ENCODE measurements at regions not wholly inside any gene's neighbourhood (a gene's known extent, or its start where the extent isn't known, plus 50 kb on each side); places are given as distances from the start of the nearest gene placed in this dataset.

DNA sequence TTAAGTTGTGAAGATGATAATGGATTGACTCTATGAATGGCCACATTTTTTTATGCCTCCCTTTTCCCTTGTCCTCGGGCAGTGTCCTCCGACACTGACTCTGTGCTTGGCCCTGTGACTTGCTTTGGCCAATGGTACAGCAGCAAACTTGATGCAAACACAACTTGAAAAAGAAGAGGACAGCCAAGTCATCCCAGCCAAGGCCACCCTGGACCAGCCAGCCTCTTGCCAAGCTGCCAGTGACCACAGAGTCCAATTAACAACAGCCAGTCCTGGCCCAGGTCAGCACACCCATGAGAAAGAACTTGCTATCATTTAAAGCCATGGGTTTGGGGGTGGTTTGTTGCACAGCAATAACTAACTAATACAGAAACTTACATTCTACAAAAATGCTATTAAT, 63.4 kb upstream of the SLC35C1 start (continued):
- TF ChIP-seq ZNF709 (CRISPR knock-in tag; IDR thresholded peaks at IDR 0.05) (no peak), TRIM24 (CRISPR knock-in tag; IDR thresholded peaks at IDR 0.05) (no peak), ELF4 (CRISPR knock-in tag; IDR thresholded peaks at IDR 0.05; ENCODE audit: borderline replicate concordance) (no peak), HOXA7 (CRISPR knock-in tag; IDR thresholded peaks at IDR 0.05) (no peak), SAFB2 (CRISPR knock-in tag; IDR thresholded peaks at IDR 0.05; ENCODE audit: borderline replicate concordance, low read depth) (no peak), SETDB1 (CRISPR knock-in tag; IDR thresholded peaks at IDR 0.05; ENCODE audit: borderline replicate concordance) (no peak), ONECUT2 (CRISPR knock-in tag; IDR thresholded peaks at IDR 0.05) (no peak), KLF16 (CRISPR knock-in tag; IDR thresholded peaks at IDR 0.05) (no peak), SOX5 (CRISPR knock-in tag; IDR thresholded peaks at IDR 0.05; ENCODE audit: borderline replicate concordance) (no peak), RFXANK (CRISPR knock-in tag; IDR thresholded peaks at IDR 0.05) (no peak)
- TF ChIP-seq, protein P1, sequence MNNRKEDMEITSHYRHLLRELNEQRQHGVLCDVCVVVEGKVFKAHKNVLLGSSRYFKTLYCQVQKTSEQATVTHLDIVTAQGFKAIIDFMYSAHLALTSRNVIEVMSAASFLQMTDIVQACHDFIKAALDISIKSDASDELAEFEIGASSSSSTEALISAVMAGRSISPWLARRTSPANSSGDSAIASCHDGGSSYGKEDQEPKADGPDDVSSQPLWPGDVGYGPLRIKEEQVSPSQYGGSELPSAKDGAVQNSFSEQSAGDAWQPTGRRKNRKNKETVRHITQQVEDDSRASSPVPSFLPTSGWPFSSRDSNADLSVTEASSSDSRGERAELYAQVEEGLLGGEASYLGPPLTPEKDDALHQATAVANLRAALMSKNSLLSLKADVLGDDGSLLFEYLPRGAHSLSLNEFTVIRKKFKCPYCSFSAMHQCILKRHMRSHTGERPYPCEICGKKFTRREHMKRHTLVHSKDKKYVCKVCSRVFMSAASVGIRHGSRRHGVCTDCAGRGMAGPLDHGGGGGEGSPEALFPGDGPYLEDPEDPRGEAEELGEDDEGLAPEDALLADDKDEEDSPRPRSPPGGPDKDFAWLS (CRISPR knock-in tag; IDR thresholded peaks at IDR 0.05; ENCODE audit: borderline replicate concordance): no peak
- TF ChIP-seq, protein P2, sequence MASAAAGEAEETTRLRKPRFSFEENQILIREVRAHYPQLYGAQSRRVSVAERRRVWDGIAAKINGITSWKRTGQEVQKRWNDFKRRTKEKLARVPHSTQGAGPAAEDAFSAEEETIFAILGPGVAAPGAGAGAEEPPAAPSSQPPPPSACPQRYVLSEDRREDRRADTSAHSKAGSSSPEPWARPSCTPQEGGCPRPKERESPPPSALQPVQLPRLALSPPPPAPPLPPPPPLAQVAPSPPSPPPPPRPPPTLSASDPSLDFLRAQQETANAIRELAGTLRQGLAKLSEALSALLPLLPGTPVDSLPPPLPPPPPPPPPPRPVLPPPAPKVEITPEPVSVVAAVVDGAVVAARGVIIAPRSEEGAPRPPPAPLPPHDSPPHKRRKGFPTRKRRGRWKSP (CRISPR knock-in tag; IDR thresholded peaks at IDR 0.05): no peak

DNA sequence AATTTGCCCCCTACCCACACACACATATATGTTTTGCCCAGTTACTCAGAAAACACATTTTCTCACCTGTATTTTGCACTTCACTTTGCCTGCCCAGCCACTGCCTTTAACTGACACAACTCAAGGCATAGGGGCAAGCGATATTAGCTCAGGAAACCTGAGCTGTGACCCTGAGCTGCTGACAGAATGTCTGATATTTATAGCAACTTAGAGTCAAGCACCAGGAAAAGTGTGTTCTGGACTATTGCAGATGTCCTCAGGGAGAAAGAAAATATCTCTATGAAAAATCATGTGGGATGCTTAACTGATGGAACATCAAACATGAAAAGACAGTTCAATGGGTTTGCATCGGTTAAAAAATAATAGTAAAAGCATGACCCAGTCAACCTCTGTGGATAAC, 63.9 kb upstream of the SLC35C1 start:
- H3K9me3 ChIP-seq (ENCODE audit: low read length): no peaks in the 10 kb centered on the region
- no peaks in the 10 kb centered on the region for H3K79me2 ChIP-seq (ENCODE audit: insufficient read depth, low read length)
- 30% methylated on average over 2 of the region's 2 CpGs for WGBS (ENCODE audit: low lambda C conversion rate)
- FAIRE-seq (no peak), ATAC-seq (no peak), DNase-seq (ENCODE audit: low spot score) (no peak)
- H3K9ac ChIP-seq (ENCODE audit: insufficient read depth, low read depth, low read length): no peak overlapping the region
- ChIA-PET POLR2A (no interaction called here), CTCF (ENCODE audit: low intra/inter-chr PET ratio, low total read pairs) (no interaction called here)
- peaks cover 0 to 14% of the 10 kb centered on the region in 2 experiments; a peak in 2 of 5 replicates for H3K27me3 ChIP-seq (ENCODE audit: control insufficient read depth in 1 of 2, insufficient read depth in 2 of 2, low read length in 2 of 2)
- peaks cover 19% of the 10 kb centered on the region for H3K4me1 ChIP-seq (ENCODE audit: insufficient read depth, low read length)
- no peaks in the 10 kb centered on the region for H3K36me3 ChIP-seq (replicated peaks in 1 of 2; ENCODE audit: control insufficient read depth in 1 of 2, insufficient read depth in 2 of 2, low read length in 2 of 2)
- BruUV-seq (replicated peaks): no TSS peak
- intact Hi-C loops (cut with micrococcal nuclease; ENCODE audit: unreplicated experiment): no loop called here
- H3K27ac ChIP-seq (ENCODE audit: extremely low read length, insufficient read depth, low read length): no peak overlapping the region
- H2AFZ ChIP-seq (ENCODE audit: low read length): no peak overlapping the region
- in situ Hi-C loops (cut with HindIII; ENCODE audit: extremely low pct_ligation_motif_present, low pct_unique_long_range_greater_than_20kb): no loop called here
- no peak overlapping the region for H3K4me3 ChIP-seq (replicated peaks in 1 of 3; ENCODE audit: insufficient read depth in 1 of 3, low read depth in 2 of 3, low read length in 3 of 3)
- no peak overlapping the region for H3K4me2 ChIP-seq (ENCODE audit: low read depth, low read length)
- no peaks in the 10 kb centered on the region for H4K20me1 ChIP-seq (ENCODE audit: insufficient read depth, low read length)
- no peak for TF ChIP-seq ZNF329 (CRISPR knock-in tag; IDR thresholded peaks at IDR 0.05; ENCODE audit: low read depth)
- TF ChIP-seq POLR2AphosphoS5 (IDR thresholded peaks at IDR 0.05; ENCODE audit: low read depth, low read length): no peak
- TF ChIP-seq AGO2 (optimal IDR thresholded peaks at IDR 0.05; ENCODE audit: low read depth, low read length): no peak
- TF ChIP-seq, protein P3, sequence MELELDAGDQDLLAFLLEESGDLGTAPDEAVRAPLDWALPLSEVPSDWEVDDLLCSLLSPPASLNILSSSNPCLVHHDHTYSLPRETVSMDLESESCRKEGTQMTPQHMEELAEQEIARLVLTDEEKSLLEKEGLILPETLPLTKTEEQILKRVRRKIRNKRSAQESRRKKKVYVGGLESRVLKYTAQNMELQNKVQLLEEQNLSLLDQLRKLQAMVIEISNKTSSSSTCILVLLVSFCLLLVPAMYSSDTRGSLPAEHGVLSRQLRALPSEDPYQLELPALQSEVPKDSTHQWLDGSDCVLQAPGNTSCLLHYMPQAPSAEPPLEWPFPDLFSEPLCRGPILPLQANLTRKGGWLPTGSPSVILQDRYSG (CRISPR knock-in tag; IDR thresholded peaks at IDR 0.05): no peak
- TF ChIP-seq ZNF777 (CRISPR knock-in tag; IDR thresholded peaks at IDR 0.05): no peak
- TF ChIP-seq ZNF570 (CRISPR knock-in tag; IDR thresholded peaks at IDR 0.05; ENCODE audit: borderline replicate concordance): no peak
- TF ChIP-seq, protein P4, sequence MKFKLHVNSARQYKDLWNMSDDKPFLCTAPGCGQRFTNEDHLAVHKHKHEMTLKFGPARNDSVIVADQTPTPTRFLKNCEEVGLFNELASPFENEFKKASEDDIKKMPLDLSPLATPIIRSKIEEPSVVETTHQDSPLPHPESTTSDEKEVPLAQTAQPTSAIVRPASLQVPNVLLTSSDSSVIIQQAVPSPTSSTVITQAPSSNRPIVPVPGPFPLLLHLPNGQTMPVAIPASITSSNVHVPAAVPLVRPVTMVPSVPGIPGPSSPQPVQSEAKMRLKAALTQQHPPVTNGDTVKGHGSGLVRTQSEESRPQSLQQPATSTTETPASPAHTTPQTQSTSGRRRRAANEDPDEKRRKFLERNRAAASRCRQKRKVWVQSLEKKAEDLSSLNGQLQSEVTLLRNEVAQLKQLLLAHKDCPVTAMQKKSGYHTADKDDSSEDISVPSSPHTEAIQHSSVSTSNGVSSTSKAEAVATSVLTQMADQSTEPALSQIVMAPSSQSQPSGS (CRISPR knock-in tag; IDR thresholded peaks at IDR 0.05): no peak
- no peak for TF ChIP-seq FOXJ3 (CRISPR knock-in tag; IDR thresholded peaks at IDR 0.05; ENCODE audit: borderline replicate concordance)
- TF ChIP-seq KLF12 (CRISPR knock-in tag; IDR thresholded peaks at IDR 0.05; ENCODE audit: borderline replicate concordance): no peak
